ENCODE measurements at regions not wholly inside any gene's neighbourhood (a gene's known extent, or its start where the extent isn't known, plus 50 kb on each side); places are given as distances from the start of the nearest gene placed in this dataset.

DNA sequence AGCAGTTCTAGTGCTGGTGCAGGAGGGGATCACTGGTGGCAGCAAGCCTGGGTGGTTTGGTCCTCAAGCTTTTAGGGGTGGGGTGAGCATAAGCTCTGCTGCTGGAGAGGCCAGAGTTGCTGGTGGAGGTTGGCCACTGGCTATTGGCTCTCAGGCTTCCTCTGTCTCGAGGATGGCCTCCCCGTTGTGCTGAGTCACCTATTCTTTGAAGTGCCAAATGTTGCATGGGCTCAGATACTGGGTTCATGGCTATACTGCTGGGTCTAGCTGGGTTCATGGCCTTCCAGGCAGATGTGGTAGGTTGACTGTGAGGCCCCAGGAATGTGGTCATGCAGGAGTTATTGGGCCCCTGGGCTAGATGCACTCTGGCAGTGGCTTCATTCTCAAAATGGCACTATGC lies 466.3 kb downstream of the NAF1 start:
- TF ChIP-seq, protein P1, sequence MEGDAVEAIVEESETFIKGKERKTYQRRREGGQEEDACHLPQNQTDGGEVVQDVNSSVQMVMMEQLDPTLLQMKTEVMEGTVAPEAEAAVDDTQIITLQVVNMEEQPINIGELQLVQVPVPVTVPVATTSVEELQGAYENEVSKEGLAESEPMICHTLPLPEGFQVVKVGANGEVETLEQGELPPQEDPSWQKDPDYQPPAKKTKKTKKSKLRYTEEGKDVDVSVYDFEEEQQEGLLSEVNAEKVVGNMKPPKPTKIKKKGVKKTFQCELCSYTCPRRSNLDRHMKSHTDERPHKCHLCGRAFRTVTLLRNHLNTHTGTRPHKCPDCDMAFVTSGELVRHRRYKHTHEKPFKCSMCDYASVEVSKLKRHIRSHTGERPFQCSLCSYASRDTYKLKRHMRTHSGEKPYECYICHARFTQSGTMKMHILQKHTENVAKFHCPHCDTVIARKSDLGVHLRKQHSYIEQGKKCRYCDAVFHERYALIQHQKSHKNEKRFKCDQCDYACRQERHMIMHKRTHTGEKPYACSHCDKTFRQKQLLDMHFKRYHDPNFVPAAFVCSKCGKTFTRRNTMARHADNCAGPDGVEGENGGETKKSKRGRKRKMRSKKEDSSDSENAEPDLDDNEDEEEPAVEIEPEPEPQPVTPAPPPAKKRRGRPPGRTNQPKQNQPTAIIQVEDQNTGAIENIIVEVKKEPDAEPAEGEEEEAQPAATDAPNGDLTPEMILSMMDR (conservative IDR thresholded peaks at IDR 0.05; ENCODE audit: low read depth, low read length), result no peak
- TF ChIP-seq EZH2 (IDR thresholded peaks at IDR 0.05; ENCODE audit: borderline replicate concordance, low read depth, low read length, poor library complexity, severe bottlenecking), result no peak

Data from A673 (cell line).